AG09309 (cell line): ENCODE measurements at regions not wholly inside any gene's neighbourhood (a gene's known extent, or its start where the extent isn't known, plus 50 kb on each side); places are given as distances from the start of the nearest gene placed in this dataset.

Experiments
- DNase-seq: peaks from one replicate; pipeline ENCODE4 v3.0.0-alpha.2; 2010; ENCODE audit warnings: low read depth
- H3K4me3 ChIP-seq: 2 replicates; pipeline ENCODE4 v1.5.1; 2011; ENCODE audit warnings: mild to moderate bottlenecking, low read depth, low read length, moderate library complexity; ENCODE audit not compliant: control insufficient read depth
- CTCF ChIP-seq: IDR thresholded peaks from 2 replicates; pipeline ENCODE4 v1.5.1; 2011; ENCODE audit warnings: mild to moderate bottlenecking, low read depth, low read length, inconsistent platforms; ENCODE audit not compliant: insufficient read depth, control insufficient read depth; ENCODE audit errors: missing control alignments

- no peak for DNase-seq
- no peak for TF ChIP-seq CTCF
- no peak overlapping the region for H3K4me3 ChIP-seq
Measured at GRCh38 chr16:51057969-51058337, 93.1 kb downstream of the SALL1 start.

- no peak for DNase-seq
- H3K4me3 ChIP-seq, result no peak overlapping the region
- TF ChIP-seq CTCF, result no peak
Measured at GRCh38 chr16:51057102-51057793, 93.8 kb downstream of the SALL1 start.

GRCh38 chr16:51056331-51056730 lies 94.7 kb downstream of the SALL1 start:
- no peak for TF ChIP-seq CTCF
- DNase-seq, result no peak
- H3K4me3 ChIP-seq, result no peak overlapping the region

GRCh38 chr16:51055434-51055833 lies 95.6 kb downstream of the SALL1 start:
- no peak for DNase-seq
- no peak for TF ChIP-seq CTCF
- no peak overlapping the region for H3K4me3 ChIP-seq

GRCh38 chr16:51053775-51054174 lies 97.3 kb downstream of the SALL1 start:
- no peak for TF ChIP-seq CTCF
- DNase-seq, result no peak
- no peak overlapping the region for H3K4me3 ChIP-seq

- H3K4me3 ChIP-seq, result no peak overlapping the region
- TF ChIP-seq CTCF, result no peak
- DNase-seq, result no peak
Measured at GRCh38 chr16:51051671-51052070, 99.4 kb downstream of the SALL1 start.

- TF ChIP-seq CTCF, result no peak
- H3K4me3 ChIP-seq, result no peak overlapping the region
- no peak for DNase-seq
Measured at GRCh38 chr16:51050377-51050706, 100.7 kb downstream of the SALL1 start.
